Esophagus squamous epithelium (tissue), 4 donors: ENCODE measurements at regions not wholly inside any gene's neighbourhood (a gene's known extent, or its start where the extent isn't known, plus 50 kb on each side); places are given as distances from the start of the nearest gene placed in this dataset.

Experiments
- CTCF ChIP-seq, 6 experiments: fragments of 450-650 bp in 4 of 6; fragments of 200-600 bp in 2 of 6; sonication (generic) in 2 of 6; IDR thresholded peaks; one replicate each; pipeline ENCODE4 v1.5.1; 2016 to 2019; ENCODE audit warnings: antibody characterized with exemption in 6 of 6, mild to moderate bottlenecking in 4 of 6, moderate library complexity in 4 of 6
- POLR2A ChIP-seq, 4 donors: fragments of 450-650 bp; IDR thresholded peaks; one replicate each; pipeline ENCODE4 v1.6.1; 2017; ENCODE audit warnings: antibody characterized with exemption in 4 of 4, mild to moderate bottlenecking in 4 of 4, moderate library complexity in 3 of 4

GRCh38 chr10:78982726-78983125 is 86.0 kb upstream of the ZMIZ1 start:
- TF ChIP-seq CTCF (IDR thresholded peaks at IDR 0.05) (no peak), POLR2A (IDR thresholded peaks at IDR 0.05) (no peak)
